Coronary artery (tissue), 2 donors: ENCODE measurements at regions not wholly inside any gene's neighbourhood (a gene's known extent, or its start where the extent isn't known, plus 50 kb on each side); places are given as distances from the start of the nearest gene placed in this dataset.

Experiments used
- DNase-seq: peaks from one replicate; pipeline ENCODE4 v3.0.0-alpha.2; 2017; ENCODE audit warnings: low spot score
- H3K27ac ChIP-seq, 2 donors: fragments of 200-600 bp; sonication (generic); one replicate each; pipeline ENCODE4 v1.5.1; 2016 to 2019
- H3K4me3 ChIP-seq: fragments of 200-600 bp; sonication (generic); 2 replicates; pipeline ENCODE4 v1.5.1; 2016; ENCODE audit warnings: mild to moderate bottlenecking, moderate library complexity
- CTCF ChIP-seq: fragments of 200-600 bp; sonication (generic); IDR thresholded peaks from one replicate; pipeline ENCODE4 v1.5.1; 2019; ENCODE audit warnings: antibody characterized with exemption

DNA sequence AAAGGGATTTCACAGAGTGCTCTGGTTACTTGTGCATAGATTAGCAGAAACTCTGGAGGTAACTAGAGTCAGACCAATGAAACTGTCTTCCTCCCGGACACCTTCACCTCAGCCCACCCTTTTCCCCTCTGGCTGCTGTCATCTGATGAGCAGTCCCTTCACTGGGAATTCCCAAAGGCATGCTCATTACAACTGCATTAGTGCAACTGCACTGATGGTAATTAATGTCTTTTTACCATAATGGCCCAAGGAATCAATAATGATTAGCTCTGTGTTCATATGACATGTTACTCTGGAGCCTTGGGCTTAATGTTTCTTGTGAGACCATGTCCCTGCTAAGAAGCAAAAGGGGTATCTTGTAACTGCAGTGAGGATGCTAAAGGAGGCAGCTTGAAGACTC lies 304.5 kb downstream of the GRIN2B start:
- H3K27ac ChIP-seq = no peak overlapping the region
- DNase-seq = no peak
- H3K4me3 ChIP-seq = no peak overlapping the region
- no peak for TF ChIP-seq CTCF

GRCh38 chr12:13670285-13670866 lies 311.0 kb downstream of the GRIN2B start:
- TF ChIP-seq CTCF = no peak
- Histone ChIP-seq H3K27ac (no peak overlapping the region), H3K4me3 (no peak overlapping the region)
- no peak for DNase-seq

GRCh38 chr12:13668880-13669279 lies 312.5 kb downstream of the GRIN2B start:
- no peak for TF ChIP-seq CTCF
- H3K27ac ChIP-seq = no peak overlapping the region
- DNase-seq = no peak
- H3K4me3 ChIP-seq = no peak overlapping the region

DNA sequence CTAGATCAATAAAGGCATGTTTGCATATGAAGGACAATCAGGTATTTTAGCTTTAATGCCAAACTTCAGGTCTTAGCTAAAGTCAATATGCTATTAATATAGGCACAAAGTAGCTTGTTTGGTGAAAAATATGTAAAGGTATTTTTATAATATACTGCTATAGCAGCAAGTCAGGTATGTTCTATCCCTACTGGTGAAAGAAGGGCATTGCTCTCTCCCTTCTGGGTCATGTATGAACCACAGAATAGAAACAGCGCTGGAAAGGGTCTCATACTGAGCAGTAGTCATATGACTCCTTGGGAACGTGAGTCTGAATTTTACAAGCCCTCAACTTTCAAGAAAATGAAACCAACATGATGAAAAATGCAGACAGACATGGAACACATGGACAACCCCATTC lies 314.6 kb downstream of the GRIN2B start:
- DNase-seq = no peak
- H3K4me3 ChIP-seq = no peak overlapping the region
- no peak overlapping the region for H3K27ac ChIP-seq
- no peak for TF ChIP-seq CTCF

- H3K4me3 ChIP-seq = no peak overlapping the region
- DNase-seq = no peak
- TF ChIP-seq CTCF = peak; percentile 53
- H3K27ac ChIP-seq = no peak overlapping the region
These were observed 320.2 kb downstream of the GRIN2B start for GRCh38 chr12:13661005-13661887.

GRCh38 chr12:13654456-13654855 lies 326.9 kb downstream of the GRIN2B start:
- Histone ChIP-seq H3K27ac (no peak overlapping the region), H3K4me3 (no peak overlapping the region)
- DNase-seq = no peak
- no peak for TF ChIP-seq CTCF

DNA sequence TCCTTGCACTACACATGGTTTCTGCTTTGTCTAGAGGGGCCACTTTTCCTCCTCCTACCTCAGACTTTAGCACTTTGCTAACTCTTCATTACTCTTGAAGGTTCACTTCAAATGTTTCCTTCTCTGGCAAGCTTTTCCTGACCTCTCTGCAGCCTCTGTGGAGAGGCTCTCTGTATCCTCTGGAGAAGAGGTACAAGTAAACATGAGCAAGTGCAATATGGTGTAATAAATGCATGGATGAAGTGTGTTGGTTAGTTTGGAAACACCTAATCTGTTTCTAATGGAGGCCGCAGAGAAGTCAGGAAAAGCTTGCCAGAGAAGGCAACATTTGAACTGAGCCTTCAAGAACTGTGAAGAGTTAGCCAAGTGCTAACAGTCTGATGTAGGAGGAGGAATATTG lies 329.3 kb downstream of the GRIN2B start:
- DNase-seq = no peak

More for the DNA sequence above, 329.3 kb downstream of the GRIN2B start:
- no peak overlapping the region for H3K27ac ChIP-seq
- no peak for TF ChIP-seq CTCF
- no peak overlapping the region for H3K4me3 ChIP-seq
